Fibroblast of lung (primary cell): ENCODE measurements at regions not wholly inside any gene's neighbourhood (a gene's known extent, or its start where the extent isn't known, plus 50 kb on each side); places are given as distances from the start of the nearest gene placed in this dataset.

Experiments
- DNase-seq, 2 donors: peaks; one replicate each; pipeline versions ENCODE4 v3.0.0 to v3.0.0-alpha.2; 2010; ENCODE audit warnings: low read depth in 2 of 2
- H2AFZ ChIP-seq: 2 replicates; pipeline ENCODE4 v1.5.1; 2012; ENCODE audit warnings: low read length, control low read depth, inconsistent platforms
- H3K27ac ChIP-seq: 2 replicates; pipeline ENCODE4 v1.5.1; 2011; ENCODE audit warnings: low read length, control low read depth; ENCODE audit not compliant: insufficient read depth
- H3K27me3 ChIP-seq: 2 replicates; pipeline ENCODE4 v1.5.1; 2011; ENCODE audit warnings: mild to moderate bottlenecking, low read length; ENCODE audit not compliant: control insufficient read depth, insufficient read depth
- H3K36me3 ChIP-seq: 2 replicates; pipeline ENCODE4 v1.5.1; 2011; ENCODE audit warnings: low read length; ENCODE audit not compliant: control insufficient read depth, insufficient read depth
- H3K4me1 ChIP-seq: 2 replicates; pipeline ENCODE4 v1.5.1; 2011; ENCODE audit warnings: low read length; ENCODE audit not compliant: control insufficient read depth, insufficient read depth; ENCODE audit errors: extremely low read depth
- H3K4me2 ChIP-seq: 2 replicates; pipeline ENCODE4 v1.5.1; 2011; ENCODE audit warnings: low read length, control low read depth; ENCODE audit not compliant: insufficient read depth; ENCODE audit errors: extremely low read depth
- H3K4me3 ChIP-seq, 4 experiments: fragments of 200-600 bp in 1 of 4; sonication (generic) in 1 of 4; replicated peaks in 1 of 4; 2 replicates each; pipeline ENCODE4 v1.5.1; 2011 to 2016; ENCODE audit warnings: low read length in 4 of 4, low read depth in 3 of 4, mild to moderate bottlenecking in 3 of 4, control low read depth in 2 of 4, inconsistent platforms in 1 of 4, mixed read lengths in 1 of 4; ENCODE audit not compliant: insufficient read depth in 1 of 4; ENCODE audit errors: control extremely low read depth in 1 of 4
- H3K79me2 ChIP-seq: 2 replicates; pipeline ENCODE4 v1.5.1; 2012; ENCODE audit warnings: mild to moderate bottlenecking, low read length, inconsistent platforms; ENCODE audit not compliant: control insufficient read depth, insufficient read depth
- H3K9ac ChIP-seq: 2 replicates; pipeline ENCODE4 v1.5.1; 2011; ENCODE audit warnings: mild to moderate bottlenecking, low read length, control low read depth; ENCODE audit not compliant: insufficient read depth
- H3K9me3 ChIP-seq: 2 replicates; pipeline ENCODE4 v1.5.1; 2012; ENCODE audit warnings: low read depth, low read length; ENCODE audit not compliant: control insufficient read depth, insufficient read depth
- H4K20me1 ChIP-seq: 2 replicates; pipeline ENCODE4 v1.5.1; 2011; ENCODE audit warnings: low read length; ENCODE audit not compliant: control insufficient read depth, insufficient read depth; ENCODE audit errors: extremely low read depth
- EZH2 ChIP-seq: IDR thresholded peaks from 2 replicates; pipeline ENCODE4 v1.5.1; 2012; ENCODE audit warnings: low read length, control low read depth, mild to moderate bottlenecking; ENCODE audit errors: missing control alignments
- TF ChIP-seq, protein P1 (sequence below), 2 donors: IDR thresholded peaks in 1 of 2; conservative IDR thresholded peaks in 1 of 2; 1 replicate in 1 of 2; 2 replicates in 1 of 2; pipeline ENCODE4 v1.5.1; 2011 to 2012; ENCODE audit warnings: low read length in 2 of 2, control low read depth in 1 of 2, inconsistent platforms in 1 of 2, low read depth in 1 of 2, mild to moderate bottlenecking in 1 of 2

DNA sequence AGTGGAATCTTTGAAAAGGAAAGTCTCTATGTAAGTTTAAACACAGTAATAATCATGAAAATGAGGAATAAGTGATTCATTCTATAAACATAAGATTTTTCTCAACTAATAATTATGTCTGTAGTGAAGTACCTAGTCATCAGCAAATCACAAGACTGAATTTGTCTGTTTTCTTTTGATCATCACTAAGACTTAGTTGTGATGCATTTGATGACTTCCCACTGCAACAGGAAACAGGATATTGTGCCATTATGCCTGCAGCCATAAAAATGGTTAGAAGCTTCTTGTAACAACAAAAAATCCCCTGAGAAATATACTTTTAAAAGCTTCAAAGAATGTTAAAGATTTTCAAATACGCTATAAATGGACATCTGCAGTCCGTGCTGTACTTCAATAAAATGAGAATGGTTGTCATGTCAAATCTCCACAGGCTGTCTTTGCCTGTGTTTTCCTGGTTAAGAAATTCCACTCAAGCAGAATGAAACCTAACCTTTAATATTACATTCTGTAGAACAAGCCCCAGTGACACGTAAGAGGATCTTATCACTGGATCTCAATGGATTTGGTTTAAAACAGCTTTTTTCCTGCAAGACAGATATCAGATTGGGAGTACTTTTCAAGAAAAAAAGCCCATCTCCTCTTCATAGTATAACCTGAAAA is 1262.3 kb upstream of the PHF14 start:
- H3K27ac ChIP-seq, result no peak overlapping the region
- H3K79me2 ChIP-seq, result no peaks in the 10 kb centered on the region
- H3K4me1 ChIP-seq, result no peaks in the 10 kb centered on the region
- no peak overlapping the region for H3K4me2 ChIP-seq
- no peak overlapping the region for H2AFZ ChIP-seq
- DNase-seq, result no peak
- TF ChIP-seq, protein P1, sequence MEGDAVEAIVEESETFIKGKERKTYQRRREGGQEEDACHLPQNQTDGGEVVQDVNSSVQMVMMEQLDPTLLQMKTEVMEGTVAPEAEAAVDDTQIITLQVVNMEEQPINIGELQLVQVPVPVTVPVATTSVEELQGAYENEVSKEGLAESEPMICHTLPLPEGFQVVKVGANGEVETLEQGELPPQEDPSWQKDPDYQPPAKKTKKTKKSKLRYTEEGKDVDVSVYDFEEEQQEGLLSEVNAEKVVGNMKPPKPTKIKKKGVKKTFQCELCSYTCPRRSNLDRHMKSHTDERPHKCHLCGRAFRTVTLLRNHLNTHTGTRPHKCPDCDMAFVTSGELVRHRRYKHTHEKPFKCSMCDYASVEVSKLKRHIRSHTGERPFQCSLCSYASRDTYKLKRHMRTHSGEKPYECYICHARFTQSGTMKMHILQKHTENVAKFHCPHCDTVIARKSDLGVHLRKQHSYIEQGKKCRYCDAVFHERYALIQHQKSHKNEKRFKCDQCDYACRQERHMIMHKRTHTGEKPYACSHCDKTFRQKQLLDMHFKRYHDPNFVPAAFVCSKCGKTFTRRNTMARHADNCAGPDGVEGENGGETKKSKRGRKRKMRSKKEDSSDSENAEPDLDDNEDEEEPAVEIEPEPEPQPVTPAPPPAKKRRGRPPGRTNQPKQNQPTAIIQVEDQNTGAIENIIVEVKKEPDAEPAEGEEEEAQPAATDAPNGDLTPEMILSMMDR (conservative IDR thresholded peaks at IDR 0.05 in 1 of 2, IDR thresholded peaks at IDR 0.05 in 1 of 2; ENCODE audit: low read depth in 1 of 2, low read length in 2 of 2), result no peak
- no peak for TF ChIP-seq EZH2
- no peak overlapping the region for H3K9ac ChIP-seq
- no peaks in the 10 kb centered on the region for H3K27me3 ChIP-seq
- H3K36me3 ChIP-seq, result no peaks in the 10 kb centered on the region
- H3K4me3 ChIP-seq, result no peak overlapping the region
- no peaks in the 10 kb centered on the region for H3K9me3 ChIP-seq
- no peaks in the 10 kb centered on the region for H4K20me1 ChIP-seq

DNA sequence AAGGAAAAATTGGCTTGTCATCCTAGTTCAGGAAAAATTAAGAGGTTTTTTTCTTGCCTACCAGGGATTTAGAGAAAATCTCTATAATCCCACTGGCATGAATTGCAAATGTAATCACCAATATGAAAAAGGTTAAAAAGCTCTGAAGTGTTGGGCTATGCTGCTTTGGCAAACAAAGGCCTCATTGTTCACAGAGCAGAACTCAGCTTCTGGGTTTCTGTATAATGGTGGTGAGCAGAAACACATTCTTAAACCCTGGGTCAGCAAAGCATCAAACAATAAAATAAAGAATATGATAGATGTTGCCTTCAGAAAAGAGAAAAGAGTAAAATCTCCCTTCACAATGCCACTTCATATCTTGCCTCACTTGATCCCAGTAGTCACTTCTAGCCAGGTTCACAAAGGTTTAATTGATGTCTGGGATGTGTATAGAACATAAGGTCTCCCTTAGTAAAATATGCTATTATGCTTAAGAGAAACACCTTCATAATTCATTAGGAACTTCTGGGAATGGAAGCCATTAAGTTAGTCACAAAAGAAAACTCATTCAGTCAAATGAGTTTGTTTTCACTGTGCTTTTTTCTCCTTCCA is 1255.5 kb upstream of the PHF14 start:
- H3K79me2 ChIP-seq, result no peaks in the 10 kb centered on the region
- no peak overlapping the region for H3K9ac ChIP-seq
- peak in 1 of 2 donors; percentile 48 for DNase-seq
- H3K9me3 ChIP-seq, result no peaks in the 10 kb centered on the region
- no peak overlapping the region for H3K4me3 ChIP-seq
- no peaks in the 10 kb centered on the region for H3K4me1 ChIP-seq
- no peak overlapping the region for H2AFZ ChIP-seq
- no peak overlapping the region for H3K27ac ChIP-seq
- no peaks in the 10 kb centered on the region for H4K20me1 ChIP-seq
- no peaks in the 10 kb centered on the region for H3K36me3 ChIP-seq
- no peaks in the 10 kb centered on the region for H3K27me3 ChIP-seq
- H3K4me2 ChIP-seq, result no peak overlapping the region
- TF ChIP-seq EZH2, result no peak
- TF ChIP-seq, protein P1 (conservative IDR thresholded peaks at IDR 0.05 in 1 of 2, IDR thresholded peaks at IDR 0.05 in 1 of 2; ENCODE audit: low read depth in 1 of 2, low read length in 2 of 2), result no peak

DNA sequence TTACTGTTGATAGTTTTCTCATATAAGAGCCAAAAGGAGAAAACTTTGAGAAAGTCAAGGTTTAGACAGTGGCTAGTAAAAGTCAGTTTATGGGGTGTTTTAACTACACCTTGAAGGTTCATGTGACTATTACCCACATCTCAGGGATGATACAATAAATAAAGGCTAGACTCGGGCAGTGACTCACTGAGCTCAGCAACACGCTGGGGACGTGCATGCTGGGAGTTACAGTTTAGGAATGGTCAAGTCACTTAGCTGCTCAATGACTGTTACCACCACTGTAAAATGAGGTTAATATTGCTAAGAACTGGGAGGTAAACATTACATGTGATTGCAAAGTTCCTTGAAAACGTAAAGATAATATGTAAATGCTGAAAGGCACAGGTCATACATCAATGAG is 1254.4 kb upstream of the PHF14 start:
- no peak for TF ChIP-seq EZH2
- TF ChIP-seq, protein P1 (conservative IDR thresholded peaks at IDR 0.05 in 1 of 2, IDR thresholded peaks at IDR 0.05 in 1 of 2; ENCODE audit: low read depth in 1 of 2, low read length in 2 of 2), result no peak
- no peak overlapping the region for H3K27ac ChIP-seq
- no peak overlapping the region for H3K9ac ChIP-seq
- no peaks in the 10 kb centered on the region for H3K4me1 ChIP-seq
- no peaks in the 10 kb centered on the region for H4K20me1 ChIP-seq
- H3K36me3 ChIP-seq, result no peaks in the 10 kb centered on the region
- no peak overlapping the region for H3K4me2 ChIP-seq
- no peaks in the 10 kb centered on the region for H3K27me3 ChIP-seq
- H3K9me3 ChIP-seq, result no peaks in the 10 kb centered on the region
- no peaks in the 10 kb centered on the region for H3K79me2 ChIP-seq
- no peak overlapping the region for H2AFZ ChIP-seq
- no peak overlapping the region for H3K4me3 ChIP-seq
- DNase-seq, result peak in 1 of 2 donors; percentile 36
